ENCODE measurements at regions not wholly inside any gene's neighbourhood (a gene's known extent, or its start where the extent isn't known, plus 50 kb on each side); places are given as distances from the start of the nearest gene placed in this dataset.
"Not testable (repeated sequence)": the region's sequence is repeated elsewhere in the genome, so short reads cannot be mapped to it uniquely, and the experiment has no call there.

DNA sequence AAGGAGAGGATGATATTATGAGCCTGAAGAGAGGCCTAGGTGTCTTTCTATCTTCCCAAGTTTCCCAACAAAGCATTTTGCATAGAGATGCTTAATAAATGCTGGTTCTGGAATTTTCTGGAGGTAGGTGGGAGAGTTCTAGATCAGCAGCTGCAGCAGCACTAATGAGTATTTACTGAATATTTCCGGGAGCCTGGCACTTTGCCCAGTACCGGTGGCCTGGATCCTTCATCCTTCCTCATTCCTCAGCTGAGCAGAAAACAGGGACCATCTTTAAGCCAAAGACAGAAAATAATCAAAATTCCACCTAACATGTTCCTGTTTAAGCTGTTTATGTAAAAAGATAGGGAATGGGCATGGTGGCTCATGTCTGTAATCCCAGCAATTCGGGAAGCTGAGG is 813.2 kb upstream of the AUTS2 start:
- DNase-seq (ENCODE audit: extremely low spot score): no peak
- Histone ChIP-seq H3K27me3 (no peaks in the 10 kb centered on the region), H3K4me1 (no peaks in the 10 kb centered on the region), H3K36me3 (no peaks in the 10 kb centered on the region), H3K4me3 (no peak overlapping the region), H3K27ac (replicated peaks in 1 of 4) (no peak overlapping the region), H3K9me3 (no peaks in the 10 kb centered on the region)
- WGBS: 37% methylated on average over 3 of the region's 3 CpGs
- intact Hi-C loops (cut with DNase I): no loop called here
- TF ChIP-seq EP300 (IDR thresholded peaks at IDR 0.05) (no peak), POLR2A (IDR thresholded peaks at IDR 0.05; ENCODE audit: low read depth) (no peak), CTCF (IDR thresholded peaks at IDR 0.05) (no peak), POLR2AphosphoS5 (IDR thresholded peaks at IDR 0.05) (no peak)

DNA sequence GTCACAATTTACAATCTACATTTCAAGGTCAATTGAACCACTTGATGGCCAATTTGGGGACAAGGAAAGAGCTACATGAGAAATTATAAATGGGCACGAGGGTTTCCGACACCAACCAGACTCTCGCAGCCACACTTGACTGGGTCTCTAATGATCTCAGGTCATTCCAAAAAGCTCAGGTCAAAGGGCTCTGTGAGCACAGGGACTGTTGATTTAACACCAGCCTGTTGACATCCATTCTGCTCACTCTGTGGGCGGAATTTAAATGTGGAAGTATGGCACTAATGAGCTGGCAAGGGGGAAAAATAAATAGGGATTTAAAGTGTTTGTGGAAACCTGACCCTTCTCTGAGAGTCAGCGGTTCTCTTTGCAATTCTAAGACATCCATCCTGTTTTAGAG is 810.7 kb upstream of the AUTS2 start:
- TF ChIP-seq POLR2AphosphoS5 (IDR thresholded peaks at IDR 0.05): no peak
- no peak for TF ChIP-seq EP300 (IDR thresholded peaks at IDR 0.05)
- no peak for TF ChIP-seq CTCF (IDR thresholded peaks at IDR 0.05)
- TF ChIP-seq POLR2A (IDR thresholded peaks at IDR 0.05; ENCODE audit: low read depth): no peak
- H3K36me3 ChIP-seq: no peaks in the 10 kb centered on the region
- no peaks in the 10 kb centered on the region for H3K4me1 ChIP-seq
- DNase-seq (ENCODE audit: extremely low spot score): no peak
- H3K4me3 ChIP-seq: no peak overlapping the region
- H3K9me3 ChIP-seq: no peaks in the 10 kb centered on the region
- H3K27me3 ChIP-seq: no peaks in the 10 kb centered on the region
- H3K27ac ChIP-seq (replicated peaks in 1 of 4): no peak overlapping the region
- WGBS: 80% methylated on average over 5 of the region's 5 CpGs
- intact Hi-C loops (cut with DNase I): no loop called here

GRCh38 chr7:68788529-68788928 is 809.7 kb upstream of the AUTS2 start:
- H3K9me3 ChIP-seq; DNase-seq (ENCODE audit: extremely low spot score); H3K4me3 ChIP-seq; intact Hi-C loops (cut with DNase I); H3K4me1 ChIP-seq; H3K27me3 ChIP-seq; H3K27ac ChIP-seq (replicated peaks in 1 of 4); H3K36me3 ChIP-seq: not testable (repeated sequence)
- 96% methylated on average over 2 of the region's 2 CpGs for WGBS

- Histone ChIP-seq H3K9me3 (peaks cover 0 to 7% (median 0%) of the 10 kb centered on the region in 4 donors), H3K27ac (replicated peaks in 1 of 4) (no peak overlapping the region), H3K4me1 (no peaks in the 10 kb centered on the region), H3K36me3 (no peaks in the 10 kb centered on the region), H3K4me3 (no peak overlapping the region), H3K27me3 (no peaks in the 10 kb centered on the region)
- intact Hi-C loops (cut with DNase I): no loop called here
- 20% methylated on average over 4 of the region's 4 CpGs for WGBS
- TF ChIP-seq POLR2A (IDR thresholded peaks at IDR 0.05; ENCODE audit: low read depth) (no peak), CTCF (IDR thresholded peaks at IDR 0.05) (no peak), POLR2AphosphoS5 (IDR thresholded peaks at IDR 0.05) (no peak), EP300 (IDR thresholded peaks at IDR 0.05) (no peak)
- DNase-seq (ENCODE audit: extremely low spot score): no peak
Measured at GRCh38 chr7:68789597-68789996, 808.7 kb upstream of the AUTS2 start.

DNA sequence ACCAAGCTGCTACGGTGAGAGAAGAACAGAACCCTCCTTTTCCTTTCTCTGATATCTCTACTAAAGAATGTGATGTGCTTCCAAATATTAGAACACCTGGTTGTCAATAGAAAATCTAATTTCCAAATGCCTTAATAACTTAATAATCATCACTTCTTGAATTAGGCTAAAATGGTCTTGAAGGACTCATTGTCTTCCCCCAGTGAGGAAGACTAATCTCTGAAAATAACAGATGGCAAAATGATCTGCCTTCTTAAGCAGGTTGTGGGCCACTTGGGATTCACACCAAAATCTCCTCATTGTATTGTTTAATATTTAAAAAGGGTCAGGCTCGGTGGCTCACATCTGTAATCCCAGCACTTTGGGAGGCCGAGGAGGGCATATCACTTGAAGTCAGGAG is 805.9 kb upstream of the AUTS2 start:
- no peak for DNase-seq (ENCODE audit: extremely low spot score)
- intact Hi-C loops (cut with DNase I): no loop called here
- WGBS: 54% methylated on average over 3 of the region's 3 CpGs

GRCh38 chr7:68793513-68793912 is 804.8 kb upstream of the AUTS2 start:
- TF ChIP-seq POLR2AphosphoS5 (IDR thresholded peaks at IDR 0.05): no peak
- H3K27ac ChIP-seq (replicated peaks in 1 of 4): no peak overlapping the region
- no peaks in the 10 kb centered on the region for H3K4me1 ChIP-seq
- H3K9me3 ChIP-seq: peaks cover 0 to 7% (median 0%) of the 10 kb centered on the region in 4 donors
- H3K27me3 ChIP-seq: no peaks in the 10 kb centered on the region
- no peak for DNase-seq (ENCODE audit: extremely low spot score)
- WGBS: 93% methylated on average over 1 of the region's 1 CpG
- intact Hi-C loops (cut with DNase I): no loop called here
- no peaks in the 10 kb centered on the region for H3K36me3 ChIP-seq
- H3K4me3 ChIP-seq: no peak overlapping the region

More for the DNA sequence above, 805.9 kb upstream of the AUTS2 start:
- H3K27me3 ChIP-seq: no peaks in the 10 kb centered on the region
- no peaks in the 10 kb centered on the region for H3K36me3 ChIP-seq
- peaks cover 0 to 7% (median 0%) of the 10 kb centered on the region in 4 donors for H3K9me3 ChIP-seq
- no peaks in the 10 kb centered on the region for H3K4me1 ChIP-seq
- no peak for TF ChIP-seq EP300 (IDR thresholded peaks at IDR 0.05)
- TF ChIP-seq POLR2A (IDR thresholded peaks at IDR 0.05; ENCODE audit: low read depth): no peak
- no peak for TF ChIP-seq POLR2AphosphoS5 (IDR thresholded peaks at IDR 0.05)
- H3K4me3 ChIP-seq: no peak overlapping the region
- no peak overlapping the region for H3K27ac ChIP-seq (replicated peaks in 1 of 4)

Data from esophagus muscularis mucosa (tissue), 4 donors.